Embryonic facial prominence (tissue), 1 donor: ENCODE measurements at regions not wholly inside any gene's neighbourhood (a gene's known extent, or its start where the extent isn't known, plus 50 kb on each side); places are given as distances from the start of the nearest gene placed in this dataset.

Source experiments
- DNase-seq: peaks from one replicate; pipeline ENCODE4 v3.0.0-alpha.2; 2016; ENCODE audit errors: extremely low spot score

DNA sequence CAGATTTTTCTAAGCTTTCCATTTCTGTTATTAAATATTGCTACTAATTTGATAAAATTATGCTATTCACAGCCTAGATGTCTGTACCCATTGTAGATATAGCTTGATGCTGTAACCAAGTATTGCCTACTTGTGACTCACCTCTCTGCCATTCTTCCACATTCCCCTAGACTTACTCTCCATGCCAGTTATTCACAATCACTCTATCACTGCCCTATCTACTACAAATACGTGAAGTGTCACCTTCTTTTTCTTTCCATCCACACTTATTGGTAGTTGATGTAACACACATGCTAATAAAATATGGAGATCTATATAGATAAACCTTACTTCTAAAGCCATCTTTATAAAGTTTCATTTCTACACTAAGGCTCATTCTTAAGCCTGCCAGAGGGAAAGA, 179.4 kb upstream of the PACRGL start:
- no peak for DNase-seq

DNA sequence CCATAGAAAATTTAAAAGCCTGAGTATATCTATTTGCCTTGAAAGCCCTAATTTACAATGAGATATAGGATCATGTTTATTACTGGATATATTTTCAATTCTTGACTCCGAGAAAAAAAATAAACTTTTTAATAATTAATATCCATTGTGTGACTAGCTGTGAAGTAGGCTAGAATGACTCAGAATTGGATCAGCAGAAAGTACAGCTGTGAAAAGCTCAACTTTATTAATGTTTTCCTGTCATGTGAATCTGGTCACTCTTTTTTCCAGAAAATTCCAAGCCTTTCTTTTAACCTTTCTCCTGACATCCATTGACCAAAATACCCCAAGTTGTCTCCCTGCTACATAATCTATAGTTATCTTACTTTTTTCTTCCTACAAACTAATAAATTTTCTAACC, 171.8 kb upstream of the PACRGL start:
- DNase-seq: no peak

DNA sequence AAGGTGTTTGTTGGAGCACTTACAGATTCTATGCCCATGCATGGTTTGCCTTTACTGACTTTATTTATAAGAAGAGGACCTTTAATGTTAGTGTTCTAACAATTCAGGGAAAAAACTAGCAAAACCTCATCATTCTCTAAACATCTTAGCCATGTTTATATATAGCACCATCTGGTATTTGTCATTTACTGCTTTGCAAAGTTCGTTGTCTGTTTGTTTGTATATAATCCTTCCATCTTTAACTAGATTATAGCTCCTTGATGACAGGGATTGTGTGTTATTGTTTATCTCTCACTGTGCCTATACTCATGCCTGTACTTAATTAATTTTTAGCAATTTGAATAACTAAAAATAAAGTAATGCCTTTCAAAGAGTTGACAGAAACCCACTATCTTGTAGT, 170.6 kb upstream of the PACRGL start:
- DNase-seq: no peak

DNA sequence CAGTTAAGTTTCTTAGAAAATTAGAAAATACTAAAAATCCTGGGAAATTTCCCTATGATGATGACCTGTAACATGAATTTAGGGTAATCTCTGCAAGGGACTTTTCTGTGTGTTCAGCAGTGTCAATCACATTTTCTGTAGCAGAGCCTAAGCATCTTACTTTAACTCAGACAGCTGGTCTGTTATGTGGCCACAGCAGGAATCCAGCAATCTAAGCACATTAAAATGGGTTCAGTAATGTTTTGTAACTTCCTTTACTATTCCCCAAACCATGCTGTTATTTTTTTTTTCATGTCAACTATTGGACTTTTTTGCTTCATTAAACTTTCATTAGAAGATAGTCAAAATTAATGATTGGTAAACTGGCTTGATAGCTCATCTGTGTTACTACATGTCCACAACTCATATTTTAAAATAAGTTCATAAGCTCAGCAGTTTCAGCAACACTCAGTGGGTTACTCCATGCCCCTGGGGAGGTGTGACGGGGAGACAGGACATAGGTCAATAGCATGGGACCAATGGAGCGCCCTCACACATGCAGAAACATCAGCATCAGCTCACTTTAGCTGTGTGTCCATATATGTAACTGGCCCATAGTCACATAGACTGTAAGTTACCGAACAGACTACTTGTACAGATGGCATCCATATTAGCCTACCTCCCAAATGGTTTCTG, 168.0 kb upstream of the PACRGL start:
- no peak for DNase-seq

DNA sequence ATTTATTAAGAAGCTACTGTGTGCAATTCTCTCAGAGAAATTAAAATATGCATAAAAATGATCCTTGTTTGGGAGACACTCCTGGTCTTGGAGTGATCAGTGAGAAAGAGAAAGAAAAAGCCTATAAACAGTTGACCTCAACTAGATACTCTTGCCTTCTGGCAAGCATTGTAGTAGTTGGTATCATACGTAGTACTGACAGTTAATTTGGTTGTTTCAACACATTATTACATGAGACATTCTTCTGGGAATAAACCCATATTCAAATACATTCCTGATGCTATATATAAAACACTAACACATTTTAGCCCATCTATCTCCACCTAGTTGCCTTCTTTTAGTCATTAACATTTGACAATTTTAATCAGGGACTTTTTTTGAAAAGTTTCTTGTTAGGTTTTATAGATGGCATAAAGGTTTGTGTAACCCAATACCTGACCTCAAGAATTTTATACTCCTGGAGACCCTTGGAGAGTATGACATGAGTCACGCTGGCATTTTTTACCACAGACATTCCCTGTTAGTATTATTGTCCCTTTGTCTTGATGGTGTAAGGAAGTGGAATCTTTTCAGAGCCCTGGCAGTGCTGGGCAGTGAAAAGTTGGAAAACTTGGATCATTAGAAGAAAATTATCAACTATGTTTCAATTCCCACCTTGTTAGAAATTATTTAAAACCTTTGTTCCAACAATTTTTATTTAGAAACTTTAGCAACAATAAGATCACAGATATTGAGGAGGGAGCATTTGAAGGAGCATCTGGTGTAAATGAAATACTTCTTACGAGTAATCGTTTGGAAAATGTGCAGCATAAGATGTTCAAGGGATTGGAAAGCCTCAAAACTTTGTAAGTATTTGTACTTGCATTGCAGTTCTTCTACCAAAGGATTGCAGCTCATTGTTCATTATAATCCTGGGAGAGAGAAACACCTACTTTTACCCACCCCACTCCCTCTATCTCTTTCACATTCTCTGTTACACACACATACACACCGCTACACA, 167.1 kb upstream of the PACRGL start:
- no peak for DNase-seq

DNA sequence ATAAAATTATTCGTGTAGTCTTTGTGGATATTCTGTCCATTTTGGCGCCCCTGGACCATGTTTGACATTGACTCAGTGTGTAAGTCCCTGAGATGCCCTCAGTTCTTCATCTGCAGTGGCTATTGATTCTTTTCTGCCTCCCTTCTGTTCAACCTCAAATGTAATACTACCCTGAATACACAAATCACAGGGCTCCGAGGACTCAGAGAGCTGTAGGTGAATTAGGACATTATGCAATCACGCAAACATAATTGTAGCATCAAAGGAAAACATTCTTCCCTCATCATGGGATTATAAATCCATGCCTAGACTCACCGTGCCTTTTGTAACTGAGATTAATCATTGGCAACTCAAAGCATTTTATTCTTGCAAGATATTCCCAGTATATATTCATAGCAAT, 161.4 kb upstream of the PACRGL start:
- DNase-seq: no peak

DNA sequence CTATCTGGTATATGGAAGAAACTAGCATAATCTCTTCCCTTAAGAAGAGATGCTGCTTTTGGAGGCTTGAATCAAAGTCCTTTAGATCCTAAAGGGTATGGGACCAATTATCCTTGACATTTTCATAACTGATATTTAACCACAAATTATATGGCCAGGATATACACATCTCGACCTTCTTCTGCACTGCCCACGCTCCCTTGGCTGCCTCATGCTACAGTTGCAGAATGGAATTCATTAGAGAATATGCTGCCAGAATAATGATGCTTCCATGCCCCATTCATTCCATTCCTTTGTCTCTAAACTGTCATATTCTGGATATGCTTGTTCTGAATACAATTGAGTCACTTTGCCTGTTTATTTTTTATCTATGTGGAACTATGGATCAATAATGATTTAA, 157.1 kb upstream of the PACRGL start:
- no peak for DNase-seq

DNA sequence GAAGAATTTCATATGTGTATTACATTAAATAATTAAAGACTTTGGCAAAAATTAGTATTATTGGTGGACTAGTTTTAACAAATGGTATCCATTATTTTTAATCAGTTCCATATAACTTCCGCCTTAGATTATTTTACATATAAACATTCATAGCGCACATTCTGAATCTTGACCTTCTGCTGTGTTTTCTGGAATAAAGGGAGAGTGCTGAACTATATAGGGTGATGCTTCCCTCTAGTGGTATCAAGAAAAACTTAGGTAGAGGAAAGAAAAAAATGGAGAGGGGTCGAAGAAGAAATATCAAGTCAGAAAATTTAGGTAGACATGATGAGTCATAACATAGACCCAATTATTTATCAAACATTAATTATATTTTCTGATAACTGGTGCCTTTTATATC, 155.6 kb upstream of the PACRGL start:
- peak; percentile 62 for DNase-seq

DNA sequence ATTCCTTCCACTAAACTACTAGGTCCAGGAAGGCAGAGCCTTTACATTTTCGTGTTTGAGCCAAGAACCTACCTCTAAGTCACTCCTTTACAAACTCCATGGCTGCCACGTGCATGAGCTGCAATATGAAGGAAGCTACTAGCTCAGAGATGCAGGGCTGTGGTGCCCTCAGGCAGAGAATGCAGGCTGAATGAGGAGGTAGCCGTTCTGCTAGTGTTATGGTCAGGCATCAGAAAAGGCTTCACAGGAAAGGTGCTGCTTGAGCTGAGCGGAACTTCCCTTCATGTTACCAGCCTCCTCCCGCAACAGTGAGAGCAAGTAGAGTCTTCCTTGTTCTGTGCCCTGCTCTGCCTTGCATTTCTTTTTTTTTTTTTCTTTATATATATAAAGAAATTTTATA, 148.3 kb upstream of the PACRGL start:
- DNase-seq: no peak

DNA sequence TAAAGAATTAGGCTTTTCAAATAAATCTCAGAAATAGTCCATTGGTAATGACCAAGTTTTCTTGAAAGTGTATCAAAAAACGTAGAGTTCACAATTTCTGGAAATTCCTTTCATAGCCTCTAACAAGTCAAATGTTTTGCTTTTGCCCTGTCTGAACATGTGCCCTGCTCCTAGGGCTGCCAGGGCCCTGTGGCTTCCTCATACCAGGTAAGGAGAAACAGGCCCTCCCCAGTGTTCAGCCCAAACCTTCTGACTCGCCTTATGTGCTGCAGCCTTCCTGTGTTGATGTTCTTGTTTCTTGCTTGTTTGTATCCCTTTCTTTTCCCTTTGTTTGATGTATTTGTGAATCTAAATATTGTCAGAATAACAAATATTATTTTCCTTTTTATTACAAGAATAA, 146.1 kb upstream of the PACRGL start:
- DNase-seq: no peak

DNA sequence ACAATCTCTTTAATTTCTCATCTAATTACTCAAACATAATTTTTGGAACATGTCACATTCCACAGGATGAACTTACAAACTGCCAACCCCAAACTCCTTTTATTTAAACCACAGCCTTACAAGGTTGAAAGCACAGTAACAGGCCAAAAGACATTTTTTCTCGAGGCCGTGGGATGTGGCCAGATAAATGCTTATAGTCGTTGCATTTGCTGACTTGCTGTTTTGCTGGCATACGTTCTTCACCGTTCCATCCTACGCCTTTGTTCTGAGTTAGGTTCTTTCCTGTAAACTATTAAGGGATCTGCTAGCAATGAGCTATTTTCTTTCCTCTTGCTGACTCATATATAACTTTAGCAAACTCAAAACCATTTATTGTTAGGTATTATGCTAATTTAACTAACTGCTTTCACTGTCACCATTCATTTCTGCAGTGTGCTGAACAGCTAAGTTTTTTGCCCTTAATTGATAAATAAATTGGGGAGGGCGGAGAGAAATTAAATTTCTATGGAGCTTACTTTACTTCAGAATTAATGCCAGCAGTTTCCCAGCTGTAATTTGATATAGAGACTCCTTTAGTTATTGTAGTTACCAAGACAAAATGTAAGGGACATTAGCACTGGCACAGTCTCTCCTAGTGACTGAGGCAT, 135.1 kb upstream of the PACRGL start:
- no peak for DNase-seq

DNA sequence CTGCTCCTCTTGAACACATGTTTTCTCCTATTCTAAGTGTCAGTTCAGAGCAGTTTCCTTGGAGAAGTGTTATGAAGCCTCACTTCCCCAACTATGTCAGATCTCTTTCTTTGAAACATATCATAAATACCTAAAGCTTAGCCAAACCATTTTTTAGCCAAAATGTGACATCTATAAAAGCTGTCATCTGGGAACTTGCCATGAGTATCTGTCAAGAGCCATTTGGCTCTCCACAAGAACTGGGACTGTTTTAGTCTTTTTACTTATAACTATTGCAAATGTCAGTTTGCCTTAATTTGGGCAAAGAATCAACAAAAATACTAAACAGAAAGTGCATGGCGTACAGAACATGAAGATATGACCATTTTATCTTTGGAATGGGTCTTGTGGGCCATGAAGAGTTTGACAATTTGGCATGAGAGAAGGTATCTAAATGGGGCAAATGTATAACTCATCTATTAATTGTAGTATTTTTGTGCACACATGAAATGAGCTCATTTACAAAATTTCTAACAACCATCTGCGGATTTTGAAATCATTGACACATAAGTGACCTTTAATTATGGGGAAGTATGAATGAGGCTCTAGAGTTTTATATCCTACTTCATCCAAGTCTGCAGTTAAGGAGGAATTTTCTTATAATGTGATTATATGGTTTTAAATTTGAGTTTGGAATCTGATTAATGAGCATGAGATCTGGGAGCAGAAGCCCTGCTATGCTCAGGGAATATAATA, 129.1 kb upstream of the PACRGL start:
- DNase-seq: no peak

DNA sequence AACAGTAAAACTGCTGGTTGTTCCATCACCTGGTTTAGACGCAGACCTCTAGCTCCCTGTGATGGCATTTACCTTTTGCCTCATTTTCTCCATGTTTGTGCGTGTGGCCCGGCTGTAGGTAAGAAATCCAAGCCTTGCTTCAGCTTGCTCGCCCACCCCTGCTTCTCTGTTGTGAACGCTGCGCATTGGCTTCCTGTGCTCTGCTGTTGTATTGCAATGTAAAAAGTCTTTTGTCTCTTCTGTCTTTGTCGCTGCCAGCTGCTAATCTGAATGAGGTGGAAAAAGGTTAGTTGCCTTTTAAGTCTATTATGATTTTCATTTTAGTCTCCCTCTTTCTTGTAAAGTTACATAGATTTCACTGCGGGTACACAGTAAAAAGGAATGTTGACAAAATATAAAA, 127.3 kb upstream of the PACRGL start:
- DNase-seq: no peak

DNA sequence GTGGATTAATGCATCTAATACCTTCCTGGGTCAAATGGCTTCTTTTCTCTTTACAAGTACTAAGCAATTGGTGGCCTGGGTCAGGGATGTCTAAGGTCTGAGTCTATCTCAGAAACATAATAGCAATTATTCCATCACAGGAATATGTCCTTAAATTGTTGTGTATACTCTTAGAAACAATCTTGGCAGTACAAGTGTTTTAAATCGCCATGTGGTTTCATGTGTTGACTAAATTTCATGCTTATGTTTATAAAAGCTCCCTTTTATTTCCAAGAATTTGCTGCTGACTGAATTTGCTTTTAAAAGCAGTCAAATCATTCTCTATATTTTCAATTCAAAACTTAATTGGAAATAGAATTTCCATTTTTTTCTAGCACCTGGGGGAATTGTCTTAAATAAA, 125.3 kb upstream of the PACRGL start:
- DNase-seq: no peak

DNA sequence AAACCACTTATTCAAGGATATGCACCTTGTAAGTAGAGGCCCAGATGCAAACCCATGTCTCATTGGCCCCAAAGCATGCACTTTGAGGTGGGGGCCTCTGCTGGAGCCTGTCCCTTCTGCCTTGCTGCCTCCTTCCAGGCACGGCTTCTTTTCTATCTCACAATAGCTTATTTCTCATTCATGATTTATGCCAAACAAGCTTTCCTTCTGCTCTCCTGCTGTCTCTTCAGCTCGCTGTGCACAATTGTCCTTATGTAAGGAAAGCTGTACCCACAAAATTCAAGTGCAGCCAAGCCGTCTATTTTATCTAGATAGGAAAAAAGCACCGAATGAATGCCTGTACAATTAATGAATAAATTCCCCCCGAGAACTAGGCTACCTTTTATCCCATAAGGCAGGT, 124.8 kb upstream of the PACRGL start:
- DNase-seq: no peak

DNA sequence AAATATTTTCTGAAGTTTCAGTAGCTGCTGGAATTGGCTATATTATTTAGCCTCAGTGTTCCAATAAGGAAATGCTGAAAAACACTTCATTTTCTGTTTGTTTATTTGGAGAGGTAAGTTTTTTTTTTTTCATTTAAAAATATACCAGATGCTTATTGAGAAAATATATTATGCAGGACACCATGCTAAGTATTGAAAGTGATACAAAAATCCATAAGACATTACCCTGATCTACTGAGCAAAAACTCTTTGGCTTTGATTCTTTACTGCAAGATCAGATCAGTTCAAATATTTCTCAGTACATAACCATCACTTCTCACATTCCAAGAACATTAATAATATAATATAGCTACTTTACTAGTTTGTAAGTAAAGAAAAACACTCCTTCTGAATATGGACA, 123.4 kb upstream of the PACRGL start:
- DNase-seq: no peak

DNA sequence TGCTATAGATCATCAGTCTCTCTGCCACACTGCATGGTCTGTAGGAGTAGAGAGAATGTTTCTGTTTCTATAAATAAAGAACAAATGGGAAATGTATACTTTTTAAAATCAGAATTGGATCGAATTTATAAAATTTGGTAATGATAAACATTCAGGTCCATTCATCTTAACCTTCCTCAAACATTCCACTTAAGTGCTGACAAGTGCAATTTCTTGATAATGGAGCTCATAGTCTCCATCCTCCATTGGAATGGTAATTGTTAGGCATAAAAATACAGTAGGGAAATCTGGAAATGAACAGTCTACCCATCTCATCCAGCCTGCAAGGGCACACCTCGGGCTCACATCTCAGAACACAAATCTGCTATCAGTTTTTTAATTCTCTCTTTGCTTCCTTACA, 122.6 kb upstream of the PACRGL start:
- DNase-seq: no peak

DNA sequence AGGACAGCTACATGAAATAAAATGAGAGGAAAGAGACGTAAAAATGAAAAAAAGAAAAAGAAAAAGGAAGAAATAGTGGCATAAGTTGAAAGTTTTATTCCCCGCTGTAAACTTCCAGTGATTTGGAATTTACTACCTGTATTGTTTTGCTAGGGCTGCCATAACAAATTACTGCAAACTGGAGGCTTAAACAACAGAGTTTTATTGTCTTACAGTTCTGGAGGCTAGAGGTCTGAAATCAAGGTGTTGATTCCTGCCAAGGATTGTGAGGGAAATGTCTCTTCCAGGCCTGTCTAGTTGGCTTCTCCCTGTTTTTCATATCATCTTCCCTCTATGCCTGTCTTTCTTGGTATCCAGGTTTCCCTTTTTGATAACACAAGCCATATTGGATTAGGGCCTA, 119.4 kb upstream of the PACRGL start:
- no peak for DNase-seq

DNA sequence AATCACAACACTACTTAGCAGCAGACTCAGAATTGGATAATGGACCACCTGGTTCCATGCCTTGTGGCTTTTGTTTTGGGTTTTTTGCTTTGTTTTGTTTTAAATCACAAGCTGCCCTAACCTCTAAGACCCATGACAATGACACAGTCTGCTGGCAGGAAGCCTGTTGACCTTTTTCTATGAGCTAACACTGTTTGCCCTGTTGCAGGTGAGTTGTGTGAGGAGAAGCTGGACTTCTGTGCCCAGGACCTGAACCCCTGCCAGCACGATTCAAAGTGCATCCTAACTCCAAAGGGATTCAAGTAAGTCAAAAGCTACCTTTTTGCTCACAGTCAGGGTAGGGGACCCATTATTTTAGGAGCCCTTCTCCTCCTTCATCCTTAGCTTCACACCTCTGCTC, 110.8 kb upstream of the PACRGL start:
- no peak for DNase-seq

DNA sequence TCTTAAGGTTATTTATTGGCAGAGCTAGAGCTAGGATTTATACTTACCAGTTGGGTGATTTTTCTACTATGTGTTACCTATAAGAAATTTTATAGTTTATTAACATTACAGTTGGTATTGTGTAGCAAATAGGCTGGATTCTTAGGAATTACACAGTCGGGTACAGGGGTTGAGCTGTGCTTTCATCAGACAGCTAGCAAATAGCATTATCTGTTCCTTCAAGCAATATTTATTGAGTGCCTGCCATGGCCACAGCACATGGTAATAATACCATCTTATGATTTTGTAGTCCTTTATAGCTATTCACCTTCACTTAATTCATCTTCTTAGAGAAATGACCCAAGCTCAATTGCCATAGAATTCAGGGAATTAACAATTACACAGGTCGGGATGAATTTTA, 109.4 kb upstream of the PACRGL start:
- no peak for DNase-seq

DNA sequence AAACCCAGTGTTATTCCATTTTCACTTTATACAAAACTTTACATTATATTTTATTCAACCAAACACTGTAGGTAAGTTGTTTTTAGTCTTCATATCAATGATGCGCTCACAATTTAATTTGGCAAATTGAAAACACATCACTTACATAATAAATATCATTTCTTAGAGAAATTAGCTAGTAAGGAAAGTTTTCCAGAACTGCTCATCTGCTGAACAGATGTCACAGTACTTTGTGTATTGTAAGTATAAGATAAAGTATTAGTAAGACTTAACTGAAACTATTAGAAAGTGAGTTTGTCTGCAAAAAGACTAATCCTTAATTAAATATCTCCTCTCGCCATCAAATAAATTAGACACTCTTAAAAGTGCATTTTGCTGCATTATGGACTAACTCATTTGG, 108.7 kb upstream of the PACRGL start:
- DNase-seq: no peak

DNA sequence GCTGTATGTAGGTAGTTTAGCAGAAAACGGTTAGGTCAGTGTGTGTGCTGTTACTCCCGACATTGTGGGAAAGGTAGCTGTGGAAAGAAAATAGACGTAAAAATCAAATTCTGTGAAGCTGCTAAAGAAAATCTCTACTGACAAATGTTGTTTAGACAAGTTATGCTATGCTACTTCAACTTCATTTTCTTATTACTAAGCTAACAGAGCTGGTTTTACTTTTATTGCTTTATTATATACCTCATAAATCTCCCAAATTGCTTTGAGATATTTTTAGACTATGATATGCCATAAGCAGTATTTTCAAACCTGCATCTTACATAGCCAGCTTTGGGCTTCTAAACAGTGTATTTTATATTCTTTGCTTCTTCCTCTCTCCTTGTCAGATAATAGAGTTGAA, 108.2 kb upstream of the PACRGL start:
- no peak for DNase-seq
